ENCODE measurements at regions not wholly inside any gene's neighbourhood (a gene's known extent, or its start where the extent isn't known, plus 50 kb on each side); places are given as distances from the start of the nearest gene placed in this dataset.

DNA sequence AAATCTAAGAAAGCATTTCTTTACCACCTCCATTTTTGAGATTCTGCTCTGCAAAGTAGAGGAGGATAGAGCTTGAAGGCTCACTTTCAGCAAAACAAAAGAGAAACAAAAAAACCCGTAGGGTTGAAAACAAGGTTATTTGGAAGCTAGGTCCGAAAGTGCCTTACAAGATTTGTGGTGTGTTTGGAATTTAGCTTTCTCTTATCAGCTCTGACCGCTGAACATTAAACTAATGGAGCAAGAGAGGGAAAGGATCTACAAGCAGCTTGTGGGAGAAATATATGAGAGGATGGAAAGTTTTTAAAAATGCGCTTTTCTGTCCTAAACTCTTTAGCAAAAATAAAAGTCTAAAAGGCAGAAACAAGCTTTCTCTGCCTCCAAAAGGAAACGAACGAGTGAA lies 545.5 kb downstream of the NTRK3 start:
- no peak for TF ChIP-seq GATA3 (IDR thresholded peaks at IDR 0.05; ENCODE audit: low read depth, low read length)
- no peak for TF ChIP-seq GATA2 (IDR thresholded peaks at IDR 0.05; ENCODE audit: low read depth, low read length)

All from SH-SY5Y (cell line).